ENCODE measurements at regions not wholly inside any gene's neighbourhood (a gene's known extent, or its start where the extent isn't known, plus 50 kb on each side); places are given as distances from the start of the nearest gene placed in this dataset.

GRCh38 chr2:143968360-143968759, 551.6 kb downstream of the ZEB2 start:
- DNase-seq (ENCODE audit: low read depth in 4 of 4, low spot score in 3 of 4) = no peak

DNA sequence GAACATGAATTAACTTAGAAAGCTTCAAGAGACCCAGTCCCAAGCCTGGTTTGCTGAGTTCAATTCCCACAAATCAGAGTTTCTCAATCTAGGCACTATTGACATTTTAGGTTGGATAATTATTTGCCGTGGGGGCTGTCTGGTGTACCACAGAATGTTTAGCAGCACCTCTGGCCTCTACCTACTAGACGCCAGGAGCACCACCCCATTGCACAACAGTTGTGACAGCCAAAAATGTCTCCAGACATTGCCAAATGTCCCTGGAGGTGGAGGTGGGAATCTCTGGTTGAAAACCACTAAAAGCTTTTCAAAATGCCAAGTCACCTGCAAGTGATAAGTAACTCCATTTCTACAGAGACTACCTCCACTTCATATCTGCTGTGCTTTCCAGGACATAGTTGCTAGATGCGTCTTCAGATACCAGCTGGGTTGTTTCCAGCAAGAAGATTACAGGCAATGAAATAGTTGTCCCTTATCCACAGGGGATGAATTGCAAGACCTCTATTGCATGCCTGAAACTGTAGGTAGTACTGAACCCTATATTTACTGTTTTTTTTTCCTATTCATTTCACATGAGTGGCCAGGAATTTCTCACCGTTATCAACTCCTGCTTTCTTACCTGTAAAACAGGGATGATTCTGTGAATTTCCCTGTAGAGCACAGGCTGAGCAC, 554.3 kb downstream of the ZEB2 start:
- DNase-seq (ENCODE audit: low read depth in 4 of 4, low spot score in 3 of 4) = no peak

GRCh38 chr2:143964891-143965290, 555.0 kb downstream of the ZEB2 start:
- DNase-seq (ENCODE audit: low read depth in 4 of 4, low spot score in 3 of 4) = no peak

DNA sequence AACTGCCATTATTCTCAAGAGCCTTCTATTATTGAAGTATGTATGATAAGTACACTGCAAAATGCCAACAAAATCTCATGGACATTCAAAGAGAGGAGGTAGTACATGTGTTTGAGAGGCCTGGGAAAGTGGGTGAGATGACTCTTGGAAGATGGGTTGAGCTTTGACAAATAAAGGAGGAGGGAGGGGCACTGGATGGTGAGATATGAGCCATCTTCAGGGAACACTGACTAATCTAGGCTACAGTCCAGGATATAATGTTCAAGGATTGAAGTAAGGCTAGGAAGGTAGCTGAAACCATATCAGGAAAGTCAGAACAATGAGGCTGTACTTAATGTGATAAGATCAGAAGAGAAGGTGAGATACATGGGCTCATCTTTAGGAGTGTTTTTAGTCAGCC, 559.7 kb downstream of the ZEB2 start:
- DNase-seq (ENCODE audit: low read depth in 4 of 4, low spot score in 3 of 4) = no peak

DNA sequence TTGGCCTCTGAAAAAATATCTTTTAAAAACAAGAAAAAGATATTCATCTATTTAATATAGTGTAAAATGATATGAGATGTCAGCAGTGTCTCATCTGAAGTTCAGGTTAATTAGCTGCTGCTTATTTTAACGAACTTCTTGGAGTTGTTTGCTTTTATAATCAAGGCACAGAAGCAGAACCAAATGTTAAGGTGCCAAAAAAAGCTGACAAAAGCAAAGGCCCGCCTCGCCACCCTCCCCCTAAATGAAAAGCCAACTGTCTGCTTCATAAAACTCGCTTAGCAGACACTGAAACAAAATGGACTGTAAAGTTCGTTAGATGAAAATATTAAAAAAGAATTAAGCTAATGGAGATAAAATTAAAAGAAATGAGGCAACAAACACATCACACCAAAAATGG, 562.6 kb downstream of the ZEB2 start:
- DNase-seq (ENCODE audit: low read depth in 4 of 4, low spot score in 3 of 4) = no peak

DNA sequence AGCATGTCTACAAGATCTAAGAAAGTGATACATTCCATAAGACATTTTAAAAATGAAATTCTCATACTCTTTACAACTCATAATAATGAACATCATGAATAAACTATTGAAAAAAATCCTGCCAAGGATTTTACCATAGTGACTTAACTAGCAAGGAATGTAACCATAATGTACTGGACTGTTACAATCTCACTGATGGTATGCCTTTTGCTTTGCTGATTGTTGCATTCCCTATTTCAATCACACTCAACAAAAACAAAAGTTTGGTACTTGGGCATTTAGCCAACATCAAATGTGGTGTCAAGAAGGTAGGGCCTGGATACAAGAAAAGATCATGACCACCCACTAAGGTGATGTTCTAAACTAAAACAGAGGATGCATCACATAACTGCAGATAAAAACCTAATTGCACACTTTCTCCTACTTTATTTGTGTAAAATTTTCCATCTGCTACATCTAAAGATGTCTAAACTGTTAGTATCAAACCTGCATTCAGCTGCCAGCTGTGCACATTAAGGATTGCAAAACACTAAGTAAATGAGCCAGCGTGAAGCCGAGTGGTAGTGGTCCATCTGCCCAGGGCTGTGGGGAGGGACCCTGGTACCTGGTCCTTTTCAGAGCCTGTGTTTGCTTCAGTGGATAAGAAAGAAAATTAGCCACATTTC, 564.4 kb downstream of the ZEB2 start:
- no peak for DNase-seq (ENCODE audit: low read depth in 4 of 4, low spot score in 3 of 4)

GRCh38 chr2:143954844-143955243, 565.1 kb downstream of the ZEB2 start:
- DNase-seq (ENCODE audit: low read depth in 4 of 4, low spot score in 3 of 4) = no peak

- no peak for DNase-seq (ENCODE audit: low read depth in 4 of 4, low spot score in 3 of 4)
Measured at GRCh38 chr2:143954186-143954585, 565.7 kb downstream of the ZEB2 start.

- no peak for DNase-seq (ENCODE audit: low read depth in 4 of 4, low spot score in 3 of 4)
Measured at GRCh38 chr2:143953451-143954030, 566.4 kb downstream of the ZEB2 start.

DNA sequence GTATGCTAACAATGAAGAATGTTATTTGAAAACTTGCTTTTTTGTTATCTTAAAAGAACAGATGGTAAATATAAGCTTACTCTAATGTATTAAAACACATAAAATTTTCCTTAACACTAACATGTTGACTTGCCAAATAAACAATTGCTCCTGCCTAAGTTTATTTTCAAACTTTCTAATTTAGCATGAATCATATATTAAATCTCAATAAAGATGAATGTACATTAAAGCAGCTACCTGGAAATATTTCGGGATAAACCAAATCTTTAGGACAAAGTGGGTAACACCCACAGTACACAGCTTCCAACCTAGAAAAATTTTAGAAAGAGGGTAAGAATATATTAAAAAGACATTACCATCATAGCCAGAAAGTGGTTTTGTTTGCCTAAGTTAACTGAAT, 567.4 kb downstream of the ZEB2 start:
- DNase-seq (ENCODE audit: low read depth in 4 of 4, low spot score in 3 of 4) = no peak

DNA sequence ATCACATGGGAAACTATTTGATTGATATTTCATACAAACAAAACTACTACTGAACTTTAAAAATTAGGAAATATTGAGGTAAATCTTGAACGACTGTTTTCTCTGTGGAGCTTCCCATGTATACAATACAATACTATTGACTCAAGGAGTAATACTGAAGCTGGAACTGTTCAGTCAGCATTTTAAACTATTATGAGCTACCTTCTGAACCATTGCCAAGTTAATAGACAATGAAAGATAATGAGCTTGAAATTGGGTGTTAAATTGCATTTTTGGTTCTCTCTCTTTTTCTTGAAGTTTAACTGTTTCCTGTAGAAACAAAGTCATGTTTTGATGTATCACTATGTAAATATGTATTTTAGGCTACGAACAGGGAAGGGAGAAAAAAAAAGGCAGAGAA, 569.2 kb downstream of the ZEB2 start:
- DNase-seq (ENCODE audit: low read depth in 4 of 4, low spot score in 3 of 4) = no peak

- no peak for DNase-seq (ENCODE audit: low read depth in 4 of 4, low spot score in 3 of 4)
Measured at GRCh38 chr2:143949121-143949848, 570.6 kb downstream of the ZEB2 start.

- DNase-seq (ENCODE audit: low read depth in 4 of 4, low spot score in 3 of 4) = no peak
Measured at GRCh38 chr2:143948710-143949109, 571.2 kb downstream of the ZEB2 start.

GRCh38 chr2:143946436-143947391, 573.2 kb downstream of the ZEB2 start:
- DNase-seq (ENCODE audit: low read depth in 4 of 4, low spot score in 3 of 4) = no peak

GRCh38 chr2:143942486-143942885, 577.4 kb downstream of the ZEB2 start:
- DNase-seq (ENCODE audit: low read depth in 4 of 4, low spot score in 3 of 4) = no peak

DNA sequence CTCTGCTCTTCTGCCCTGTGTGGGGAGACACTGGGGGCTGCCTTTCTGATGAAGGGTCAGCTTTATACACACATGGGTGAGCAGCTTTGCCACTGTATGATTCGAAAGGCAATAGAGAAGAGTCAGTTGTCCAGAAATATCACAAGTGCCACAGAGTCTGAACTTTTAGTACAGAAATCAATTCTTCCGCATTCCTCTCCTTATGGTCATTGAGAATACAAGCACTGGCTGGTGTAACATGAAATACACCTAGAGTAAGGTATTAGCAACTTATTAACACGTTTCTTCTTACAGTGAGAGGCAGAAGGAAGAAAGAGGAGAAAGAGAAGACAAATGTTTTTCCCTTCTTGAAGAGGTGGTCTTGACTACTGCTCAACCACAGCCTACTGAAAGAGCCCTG, 579.2 kb downstream of the ZEB2 start:
- DNase-seq (ENCODE audit: low read depth in 4 of 4, low spot score in 3 of 4) = no peak

- peak in 1 of 4 donors; percentile 37 for DNase-seq (ENCODE audit: low read depth in 4 of 4, low spot score in 3 of 4)
Measured at GRCh38 chr2:143939626-143940330, 580.1 kb downstream of the ZEB2 start.

DNA sequence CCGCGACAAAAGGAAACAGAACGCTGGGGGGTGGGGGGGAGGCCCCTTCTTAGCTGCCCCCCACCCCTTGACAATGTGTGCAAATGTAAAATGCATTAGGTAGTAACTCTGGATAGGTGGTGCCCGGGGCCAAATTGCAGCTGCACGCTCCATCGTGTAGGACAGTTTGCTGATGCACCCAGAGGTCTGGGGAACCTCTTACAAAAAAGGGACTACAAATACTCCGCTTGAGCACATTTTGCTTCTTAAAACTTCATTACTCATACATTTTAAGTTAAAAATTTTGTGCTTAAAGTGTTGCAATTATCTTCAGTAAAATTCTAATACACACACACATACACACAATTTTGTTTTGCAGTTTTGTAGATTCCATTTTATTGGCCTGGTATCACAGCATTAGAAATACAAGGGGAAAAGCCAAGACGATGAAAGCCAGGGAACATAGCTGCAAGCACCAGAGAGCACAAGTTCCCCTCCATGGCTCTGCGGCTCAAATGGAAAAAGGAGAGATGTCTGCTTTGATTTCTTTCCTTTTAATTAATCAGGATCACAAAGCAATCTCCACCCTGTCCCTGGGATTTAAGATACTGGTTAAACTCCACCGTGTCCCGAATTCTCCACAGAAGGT, 582.1 kb downstream of the ZEB2 start:
- no peak for DNase-seq (ENCODE audit: low read depth in 4 of 4, low spot score in 3 of 4)
